AG04450 (cell line): ENCODE measurements at regions not wholly inside any gene's neighbourhood (a gene's known extent, or its start where the extent isn't known, plus 50 kb on each side); places are given as distances from the start of the nearest gene placed in this dataset.

Experiments used
- CTCF ChIA-PET: fragments of 300-600, 350-600 bp; formaldehyde crosslinking; extraction: SDS; loops from one replicate; lab custom pipeline; 2022; ENCODE audit warnings: antibody characterized with exemption, inconsistent platforms; lab: Charles Lee
- POLR2A ChIA-PET: fragments of 350-600 bp; formaldehyde crosslinking; extraction: SDS; loops from one replicate; lab custom pipeline; 2021; ENCODE audit warnings: antibody characterized with exemption, inconsistent platforms; lab: Yijun Ruan, JAX
- DNase-seq: peaks from one replicate; pipeline ENCODE4 v3.0.0-alpha.2; 2011; ENCODE audit warnings: low read depth, low spot score
- H3K27ac ChIP-seq: one replicate; pipeline ENCODE4 v1.5.1; 2012; ENCODE audit warnings: low read depth, low read length, control low read depth
- H3K27me3 ChIP-seq: one replicate; pipeline ENCODE4 v1.6.0; 2012; ENCODE audit warnings: low read length; ENCODE audit not compliant: control insufficient read depth, insufficient read depth
- H3K4me3 ChIP-seq: 2 replicates; pipeline ENCODE4 v1.5.1; 2011; ENCODE audit warnings: mild to moderate bottlenecking, low read depth, low read length, control low read depth
- H3K9me3 ChIP-seq: 2 replicates; pipeline ENCODE4 v1.5.1; 2012; ENCODE audit warnings: low read length; ENCODE audit not compliant: control insufficient read depth, insufficient read depth
- CTCF ChIP-seq: IDR thresholded peaks from 2 replicates; pipeline ENCODE4 v1.5.1; 2011; ENCODE audit warnings: low read depth, low read length, control low read depth, inconsistent platforms

- no peak for DNase-seq
- Histone ChIP-seq H3K4me3 (no peak overlapping the region), H3K27ac (no peak overlapping the region), H3K9me3 (peaks cover 4% of the 10 kb centered on the region), H3K27me3 (no peaks in the 10 kb centered on the region)
- ChIA-PET CTCF (no interaction called here), POLR2A (no interaction called here)
- no peak for TF ChIP-seq CTCF
Measured at GRCh38 chr4:178881937-178882336, 1439.7 kb upstream of the AGA start.

- no peak for TF ChIP-seq CTCF
- peaks cover 6% of the 10 kb centered on the region for H3K9me3 ChIP-seq
- no peak for DNase-seq
- POLR2A ChIA-PET: no interaction called here
- H3K27ac ChIP-seq: no peak overlapping the region
- H3K4me3 ChIP-seq: no peak overlapping the region
- no peaks in the 10 kb centered on the region for H3K27me3 ChIP-seq
- CTCF ChIA-PET: no interaction called here
Measured at GRCh38 chr4:178894126-178894525, 1451.9 kb upstream of the AGA start.

DNA sequence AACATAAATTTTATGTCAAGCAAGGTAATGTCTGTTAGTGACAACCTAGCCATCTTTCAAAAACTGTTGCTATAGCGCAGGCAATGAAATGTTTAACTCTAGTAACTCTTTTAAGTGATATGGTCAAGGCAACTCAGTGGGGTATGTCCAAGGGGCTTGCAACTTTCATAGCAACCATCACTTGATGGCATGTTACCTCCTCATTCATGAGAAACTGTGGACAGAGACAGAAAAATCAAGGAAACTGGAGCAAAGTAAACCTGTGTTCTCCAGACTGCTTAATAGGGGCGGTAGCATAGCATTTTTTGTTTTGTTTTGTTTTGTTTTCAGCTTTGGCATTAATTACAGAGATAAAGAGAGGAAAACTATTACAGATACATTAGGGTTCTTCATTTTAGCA, 1456.8 kb upstream of the AGA start:
- POLR2A ChIA-PET: no interaction called here
- H3K27ac ChIP-seq: no peak overlapping the region
- peaks cover 5% of the 10 kb centered on the region for H3K9me3 ChIP-seq
- TF ChIP-seq CTCF: no peak
- H3K4me3 ChIP-seq: no peak overlapping the region
- CTCF ChIA-PET: no interaction called here
- DNase-seq: no peak
- H3K27me3 ChIP-seq: no peaks in the 10 kb centered on the region

- DNase-seq: no peak
- no peak overlapping the region for H3K27ac ChIP-seq
- H3K9me3 ChIP-seq: peaks cover 11% of the 10 kb centered on the region
- H3K27me3 ChIP-seq: no peaks in the 10 kb centered on the region
- no peak for TF ChIP-seq CTCF
- no peak overlapping the region for H3K4me3 ChIP-seq
- POLR2A ChIA-PET: no interaction called here
- CTCF ChIA-PET: no interaction called here
Measured at GRCh38 chr4:178917756-178918155, 1475.5 kb upstream of the AGA start.

GRCh38 chr4:178937130-178937529, 1494.9 kb upstream of the AGA start:
- Histone ChIP-seq H3K4me3 (no peak overlapping the region), H3K27me3 (no peaks in the 10 kb centered on the region), H3K9me3 (no peaks in the 10 kb centered on the region), H3K27ac (no peak overlapping the region)
- DNase-seq: no peak
- ChIA-PET CTCF (interaction anchor here (0.7 kb wide), 1 partner anchor 857 kb away, joined by 3 read pairs; no protein-coding TSS in a partner anchor), POLR2A (no interaction called here)
- no peak for TF ChIP-seq CTCF
